Mesodermal cell (in vitro differentiated cells): ENCODE measurements at regions not wholly inside any gene's neighbourhood (a gene's known extent, or its start where the extent isn't known, plus 50 kb on each side); places are given as distances from the start of the nearest gene placed in this dataset.

ENCODE experiments used
- H3K27ac ChIP-seq: 2 replicates; pipeline ENCODE4 v1.7.0; 2013; ENCODE audit warnings: mild to moderate bottlenecking, low read depth, low read length, moderate library complexity; ENCODE audit not compliant: severe bottlenecking
- H3K36me3 ChIP-seq: 2 replicates; pipeline ENCODE4 v1.7.1; 2013; ENCODE audit warnings: mild to moderate bottlenecking, low read length, moderate library complexity; ENCODE audit not compliant: control insufficient read depth, insufficient read depth
- H3K4me1 ChIP-seq: one replicate; pipeline ENCODE4 v1.7.1; 2013; ENCODE audit warnings: mild to moderate bottlenecking, low read length; ENCODE audit not compliant: insufficient read depth, control insufficient read depth, poor library complexity, severe bottlenecking
- H3K4me3 ChIP-seq: 2 replicates; pipeline ENCODE4 v1.7.0; 2013; ENCODE audit warnings: low read length, control low read depth, mild to moderate bottlenecking; ENCODE audit not compliant: insufficient read depth, poor library complexity, severe bottlenecking; ENCODE audit errors: extremely low read depth
- H3K9me3 ChIP-seq: 2 replicates; pipeline ENCODE4 v1.7.1; 2013; ENCODE audit warnings: mild to moderate bottlenecking, low read length, moderate library complexity; ENCODE audit not compliant: control insufficient read depth
- WGBS, 2 experiments: methylation state at CpG; one replicate each; pipeline ENCODE4 v1.1.5; 2013; ENCODE audit warnings: missing lambda C conversion rate in 2 of 2; ENCODE audit not compliant: insufficient coverage in 2 of 2; 5-methylcytosine and 5-hydroxymethylcytosine counted together

DNA sequence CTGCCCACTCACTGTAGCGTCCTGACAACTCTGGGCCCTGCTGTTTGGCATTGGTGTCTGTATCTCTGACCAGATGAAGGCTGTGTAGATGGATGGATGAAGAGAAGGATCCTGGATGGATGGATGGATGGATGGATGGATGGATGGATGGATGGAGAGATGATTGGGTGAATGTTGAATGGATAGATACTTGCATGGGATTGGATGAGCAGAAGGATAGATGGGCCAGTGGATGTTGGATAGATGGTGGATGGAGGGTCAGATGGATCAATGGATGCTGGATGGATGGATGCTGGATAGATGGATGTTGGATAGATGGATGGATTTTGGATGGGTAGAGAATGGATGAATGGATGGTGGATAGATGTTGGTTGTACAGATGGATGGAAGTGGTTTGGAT lies 179.6 kb upstream of the GSE1 start:
- Histone ChIP-seq H3K4me3 (no peak overlapping the region), H3K36me3 (no peaks in the 10 kb centered on the region), H3K9me3 (no peaks in the 10 kb centered on the region), H3K27ac (no peak overlapping the region), H3K4me1 (peaks cover 13% of the 10 kb centered on the region)
- WGBS, 2 experiments, result no CpG with 5 or more reads among the region's 1 CpG

DNA sequence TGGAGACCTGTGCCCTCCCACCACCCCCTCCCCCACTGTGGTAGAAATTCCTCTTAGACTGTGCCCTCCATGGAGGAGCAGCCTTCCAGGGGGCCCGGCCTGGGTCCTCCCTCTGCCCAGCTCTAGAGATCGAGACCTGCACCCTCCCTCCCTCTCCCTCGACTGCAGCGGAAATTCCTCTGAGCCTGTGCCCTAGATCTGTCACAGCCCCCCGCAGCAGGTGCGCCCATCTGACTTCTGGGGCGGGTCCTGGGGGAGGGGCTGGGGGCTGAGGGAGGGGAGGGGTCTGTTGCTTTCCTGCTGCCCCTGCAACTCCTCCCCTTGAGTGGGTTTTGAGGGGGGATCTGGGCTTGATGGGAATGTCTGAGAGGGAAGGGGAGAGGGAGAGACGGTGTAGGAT lies 177.8 kb upstream of the GSE1 start:
- Histone ChIP-seq H3K4me3 (no peak overlapping the region), H3K36me3 (no peaks in the 10 kb centered on the region), H3K4me1 (peaks cover 13% of the 10 kb centered on the region), H3K9me3 (no peaks in the 10 kb centered on the region), H3K27ac (no peak overlapping the region)
- 49 to 57% methylated on average over 3 to 4 of the region's 8 CpGs for WGBS, 2 experiments

- WGBS, 2 experiments, result 69 to 72% methylated on average over 5 to 7 of the region's 7 CpGs
- peaks cover 13% of the 10 kb centered on the region for H3K4me1 ChIP-seq
- H3K27ac ChIP-seq, result no peak overlapping the region
Measured at GRCh38 chr16:85435700-85436099, 177.4 kb upstream of the GSE1 start.

GRCh38 chr16:85436207-85436606 lies 176.9 kb upstream of the GSE1 start:
- WGBS, 2 experiments, result 55 to 66% methylated on average over 7 to 9 of the region's 9 CpGs
- H3K4me3 ChIP-seq, result no peak overlapping the region

More at GRCh38 chr16:85435700-85436099, 177.4 kb upstream of the GSE1 start:
- no peaks in the 10 kb centered on the region for H3K36me3 ChIP-seq
- no peak overlapping the region for H3K4me3 ChIP-seq
- no peaks in the 10 kb centered on the region for H3K9me3 ChIP-seq

GRCh38 chr16:85436636-85437165 lies 176.4 kb upstream of the GSE1 start:
- no peaks in the 10 kb centered on the region for H3K36me3 ChIP-seq
- peak overlapping the region; percentile 23 for H3K27ac ChIP-seq
- no peak overlapping the region for H3K4me3 ChIP-seq
- peaks cover 13% of the 10 kb centered on the region for H3K4me1 ChIP-seq
- H3K9me3 ChIP-seq, result no peaks in the 10 kb centered on the region
- 35 to 41% methylated on average over 23 to 32 of the region's 35 CpGs for WGBS, 2 experiments

More at GRCh38 chr16:85436207-85436606, 176.9 kb upstream of the GSE1 start:
- peak overlapping the region; percentile 23 for H3K27ac ChIP-seq
- no peaks in the 10 kb centered on the region for H3K9me3 ChIP-seq
- H3K36me3 ChIP-seq, result no peaks in the 10 kb centered on the region
- peaks cover 13% of the 10 kb centered on the region for H3K4me1 ChIP-seq

DNA sequence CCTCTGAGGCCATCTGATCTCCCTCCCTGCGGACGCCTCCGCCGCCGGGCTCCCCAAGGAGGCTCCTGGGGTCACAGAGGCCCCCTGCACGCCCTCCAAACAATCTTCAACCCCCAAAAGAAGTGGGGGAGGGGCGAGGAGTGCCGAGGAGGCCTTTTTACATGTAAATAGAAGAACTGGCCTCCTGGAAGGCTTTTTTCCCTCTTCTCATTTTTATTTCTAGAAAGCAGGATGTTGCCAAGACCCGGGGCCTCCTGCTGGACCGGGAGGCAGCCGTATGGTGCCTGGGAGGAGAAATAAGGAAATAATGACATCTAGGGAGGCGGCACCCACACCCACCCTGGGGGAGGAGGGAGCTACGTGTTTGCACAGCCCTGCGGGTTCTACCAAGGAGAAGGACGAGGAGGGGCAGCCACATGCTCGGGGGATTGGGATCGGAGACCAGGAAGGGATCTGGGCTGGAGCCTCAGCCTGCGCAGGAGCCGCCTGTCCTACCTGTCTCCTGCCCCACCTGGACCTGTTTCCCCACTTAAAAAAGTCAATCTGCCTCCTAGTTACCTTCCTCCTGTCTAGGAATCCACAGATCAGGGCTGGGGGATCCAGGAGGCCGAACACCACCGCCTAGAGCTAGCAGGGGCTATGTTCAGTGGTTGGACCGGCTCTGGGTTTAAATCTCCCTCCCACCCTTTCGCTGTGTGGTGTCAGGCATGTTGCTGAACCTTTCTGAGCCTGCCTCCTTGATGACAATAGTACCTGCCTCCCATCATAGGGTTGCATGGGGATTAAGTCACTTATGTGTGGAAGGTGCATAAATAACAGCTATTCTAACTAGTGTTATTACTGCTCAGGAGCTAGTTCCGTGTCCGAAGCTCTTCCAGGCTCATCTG lies 175.7 kb upstream of the GSE1 start:
- H3K27ac ChIP-seq, result no peak overlapping the region
- H3K9me3 ChIP-seq, result no peaks in the 10 kb centered on the region
- H3K4me1 ChIP-seq, result peaks cover 13% of the 10 kb centered on the region
- no peak overlapping the region for H3K4me3 ChIP-seq
- WGBS, 2 experiments, result 35 to 39% methylated on average over 13 to 16 of the region's 25 CpGs
- H3K36me3 ChIP-seq, result no peaks in the 10 kb centered on the region

GRCh38 chr16:85438981-85439685 lies 174.0 kb upstream of the GSE1 start:
- Histone ChIP-seq H3K4me3 (no peak overlapping the region), H3K27ac (no peak overlapping the region), H3K36me3 (no peaks in the 10 kb centered on the region), H3K9me3 (no peaks in the 10 kb centered on the region), H3K4me1 (peaks cover 13% of the 10 kb centered on the region)
- WGBS, 2 experiments, result 75 to 76% methylated on average over 6 to 8 of the region's 14 CpGs

DNA sequence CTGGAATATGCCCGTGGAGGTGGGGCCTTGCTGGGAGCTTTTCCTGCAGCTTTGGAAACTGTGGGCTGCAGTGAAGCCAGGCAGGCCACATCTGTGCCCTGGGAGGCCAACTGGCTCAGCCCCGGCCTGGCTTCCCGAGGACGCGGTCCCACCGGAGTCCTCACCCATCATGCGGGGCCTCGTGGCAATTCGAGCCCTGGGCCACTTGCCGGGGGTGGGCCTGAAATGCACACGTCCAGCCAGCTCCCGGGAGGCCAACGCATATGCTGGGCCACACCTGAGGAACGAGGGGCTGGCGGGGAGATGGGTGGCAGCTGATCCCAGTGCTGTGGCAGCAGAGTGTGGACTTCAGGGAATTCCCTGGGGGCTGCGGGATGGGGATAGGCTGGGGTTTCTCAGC lies 172.4 kb upstream of the GSE1 start:
- Histone ChIP-seq H3K4me3 (no peak overlapping the region), H3K27ac (no peak overlapping the region), H3K9me3 (no peaks in the 10 kb centered on the region), H3K36me3 (no peaks in the 10 kb centered on the region), H3K4me1 (peaks cover 13% of the 10 kb centered on the region)
- WGBS, 2 experiments, result 94 to 97% methylated on average over 14 to 15 of the region's 16 CpGs

DNA sequence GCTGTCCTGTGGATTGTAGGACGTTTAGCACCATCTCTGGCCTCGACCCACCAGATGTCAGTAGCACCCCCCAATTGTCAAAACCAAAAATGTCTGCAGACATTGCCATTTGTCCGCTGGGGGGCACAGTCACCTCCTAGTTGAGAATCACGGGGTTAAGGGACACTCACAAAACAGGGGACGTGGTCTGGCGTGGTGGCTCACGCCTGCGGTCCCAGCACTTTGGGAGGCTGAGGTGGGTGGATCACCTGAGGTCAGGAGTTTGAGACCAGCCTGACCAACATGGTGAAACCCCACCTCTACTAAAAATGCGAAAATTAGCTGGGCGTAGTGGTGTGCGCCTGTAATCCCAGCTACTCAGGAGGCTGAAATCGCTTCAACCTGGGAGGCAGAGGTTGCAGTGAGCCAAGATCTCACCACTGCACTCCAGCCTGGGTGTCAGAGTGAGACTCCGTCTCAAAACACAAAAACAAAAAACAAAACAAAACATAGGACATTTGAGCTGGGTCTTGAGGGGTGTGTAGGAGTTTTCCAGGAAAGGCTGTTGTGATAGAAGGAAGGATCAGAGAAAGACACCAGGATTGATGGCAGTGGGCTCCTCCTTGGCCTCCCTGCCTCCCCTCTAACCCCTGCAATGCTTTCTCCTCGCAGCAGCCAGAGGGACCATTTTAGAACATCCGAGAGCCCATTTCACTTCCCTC lies 171.8 kb upstream of the GSE1 start:
- WGBS, 2 experiments, result 87 to 88% methylated on average over 10 to 12 of the region's 15 CpGs
- H3K4me3 ChIP-seq, result no peak overlapping the region
- no peaks in the 10 kb centered on the region for H3K36me3 ChIP-seq
- no peak overlapping the region for H3K27ac ChIP-seq
- H3K4me1 ChIP-seq, result peaks cover 10% of the 10 kb centered on the region
- no peaks in the 10 kb centered on the region for H3K9me3 ChIP-seq

DNA sequence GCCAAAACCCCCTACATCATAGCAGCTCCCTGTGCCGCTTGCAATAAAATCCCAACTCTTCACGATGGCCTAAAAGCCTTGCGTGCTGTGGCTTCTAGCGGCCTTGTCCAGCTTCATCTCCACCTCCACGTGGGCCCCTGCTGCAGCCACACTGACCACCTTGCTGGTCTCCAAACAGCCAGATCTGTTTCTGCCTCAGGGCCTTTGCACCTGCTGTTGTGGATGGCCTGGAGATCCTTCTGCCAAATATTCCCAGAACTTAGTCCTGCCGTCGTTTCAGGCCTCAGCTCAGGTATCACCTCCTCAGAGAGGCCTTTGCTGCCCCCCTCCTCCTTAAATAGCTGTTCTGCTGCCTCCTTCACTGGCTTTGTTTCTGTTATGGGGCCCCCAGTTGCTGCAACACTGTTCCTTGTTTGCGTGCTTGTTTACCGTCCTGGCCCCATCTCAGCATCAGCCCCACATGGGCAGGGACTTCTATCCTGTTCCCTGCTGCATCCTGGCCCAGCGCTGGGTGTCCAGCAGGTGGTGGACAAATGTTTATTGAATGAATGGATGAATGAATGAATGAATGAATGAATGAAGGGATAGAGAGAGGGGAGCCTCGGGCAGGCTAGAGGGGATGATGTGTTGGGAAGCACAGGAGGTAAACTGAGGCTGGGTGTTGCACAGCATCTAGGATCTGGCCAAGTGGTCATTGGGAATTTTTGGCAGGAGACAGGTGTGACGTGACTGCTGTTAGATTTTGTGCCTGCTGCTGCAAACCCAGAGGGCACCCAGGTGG lies 171.0 kb upstream of the GSE1 start:
- Histone ChIP-seq H3K4me3 (no peak overlapping the region), H3K9me3 (no peaks in the 10 kb centered on the region), H3K27ac (no peak overlapping the region), H3K4me1 (peaks cover 6% of the 10 kb centered on the region), H3K36me3 (no peaks in the 10 kb centered on the region)
- 93 to 98% methylated on average over 12 of the region's 12 CpGs for WGBS, 2 experiments
